Esophagus squamous epithelium (tissue), 4 donors: ENCODE measurements at regions not wholly inside any gene's neighbourhood (a gene's known extent, or its start where the extent isn't known, plus 50 kb on each side); places are given as distances from the start of the nearest gene placed in this dataset.

Experiments
- POLR2A ChIP-seq, 4 donors: fragments of 450-650 bp; IDR thresholded peaks; one replicate each; pipeline ENCODE4 v1.6.1; 2017; ENCODE audit warnings: antibody characterized with exemption in 4 of 4, mild to moderate bottlenecking in 4 of 4, moderate library complexity in 3 of 4
- TF ChIP-seq, protein P1 (sequence below), 6 experiments: fragments of 450-650 bp in 4 of 6; fragments of 200-600 bp in 2 of 6; sonication (generic) in 2 of 6; IDR thresholded peaks; one replicate each; pipeline ENCODE4 v1.5.1; 2016 to 2019; ENCODE audit warnings: antibody characterized with exemption in 6 of 6, mild to moderate bottlenecking in 4 of 6, moderate library complexity in 4 of 6

DNA sequence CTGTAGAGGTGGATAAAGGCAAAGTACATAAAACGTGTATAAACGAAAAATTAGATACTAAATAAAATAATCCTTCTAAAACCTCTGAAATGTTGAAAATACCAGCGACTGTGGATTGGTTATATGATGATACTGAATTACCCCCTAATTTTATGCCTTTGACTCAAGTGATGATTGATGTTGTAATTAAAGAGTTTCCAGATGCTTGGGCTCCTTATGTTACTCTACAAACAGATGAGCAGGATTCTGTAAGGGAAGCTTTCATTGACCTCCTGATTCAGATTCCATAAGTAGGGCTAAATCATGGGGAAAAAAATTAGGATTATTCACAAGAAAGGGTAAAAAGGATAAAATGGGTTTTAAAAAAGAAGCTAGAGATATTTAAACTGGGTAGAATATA, 418.2 kb upstream of the SLC39A10 start:
- TF ChIP-seq POLR2A (IDR thresholded peaks at IDR 0.05), result no peak
- TF ChIP-seq, protein P1, sequence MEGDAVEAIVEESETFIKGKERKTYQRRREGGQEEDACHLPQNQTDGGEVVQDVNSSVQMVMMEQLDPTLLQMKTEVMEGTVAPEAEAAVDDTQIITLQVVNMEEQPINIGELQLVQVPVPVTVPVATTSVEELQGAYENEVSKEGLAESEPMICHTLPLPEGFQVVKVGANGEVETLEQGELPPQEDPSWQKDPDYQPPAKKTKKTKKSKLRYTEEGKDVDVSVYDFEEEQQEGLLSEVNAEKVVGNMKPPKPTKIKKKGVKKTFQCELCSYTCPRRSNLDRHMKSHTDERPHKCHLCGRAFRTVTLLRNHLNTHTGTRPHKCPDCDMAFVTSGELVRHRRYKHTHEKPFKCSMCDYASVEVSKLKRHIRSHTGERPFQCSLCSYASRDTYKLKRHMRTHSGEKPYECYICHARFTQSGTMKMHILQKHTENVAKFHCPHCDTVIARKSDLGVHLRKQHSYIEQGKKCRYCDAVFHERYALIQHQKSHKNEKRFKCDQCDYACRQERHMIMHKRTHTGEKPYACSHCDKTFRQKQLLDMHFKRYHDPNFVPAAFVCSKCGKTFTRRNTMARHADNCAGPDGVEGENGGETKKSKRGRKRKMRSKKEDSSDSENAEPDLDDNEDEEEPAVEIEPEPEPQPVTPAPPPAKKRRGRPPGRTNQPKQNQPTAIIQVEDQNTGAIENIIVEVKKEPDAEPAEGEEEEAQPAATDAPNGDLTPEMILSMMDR (IDR thresholded peaks at IDR 0.05), result no peak
